Keratinocyte (primary cell): ENCODE measurements at regions not wholly inside any gene's neighbourhood (a gene's known extent, or its start where the extent isn't known, plus 50 kb on each side); places are given as distances from the start of the nearest gene placed in this dataset.

Source experiments
- DNase-seq: peaks from one replicate; pipeline ENCODE4 v3.0.0-alpha.2; 2011; ENCODE audit warnings: low read depth, missing footprints, low spot score
- FAIRE-seq: peaks from 2 replicates; lab custom pipeline; 2011; peaks lifted over from hg19 to GRCh38; lab: Jason Lieb, UNC
- H2AFZ ChIP-seq: 2 replicates; pipeline ENCODE4 v1.6.0; 2012; ENCODE audit warnings: low read length, control low read depth, inconsistent platforms; ENCODE audit not compliant: control insufficient read depth
- H3K27ac ChIP-seq: 2 replicates; pipeline ENCODE4 v1.5.1; 2011; ENCODE audit warnings: low read length; ENCODE audit not compliant: control insufficient read depth, insufficient read depth
- H3K27me3 ChIP-seq: 3 replicates; pipeline ENCODE4 v1.6.0; 2011; ENCODE audit warnings: low read length; ENCODE audit not compliant: control insufficient read depth, insufficient read depth; ENCODE audit errors: extremely low read depth
- H3K36me3 ChIP-seq, 2 experiments: 2 replicates in 1 of 2; 3 replicates in 1 of 2; pipeline ENCODE4 v1.5.1; 2011; ENCODE audit warnings: low read length in 2 of 2, mild to moderate bottlenecking in 1 of 2; ENCODE audit not compliant: control insufficient read depth in 2 of 2, insufficient read depth in 2 of 2; ENCODE audit errors: extremely low read depth in 1 of 2
- H3K4me1 ChIP-seq: 3 replicates; pipeline ENCODE4 v1.5.1; 2011; ENCODE audit warnings: low read length; ENCODE audit not compliant: control insufficient read depth, insufficient read depth; ENCODE audit errors: extremely low read depth
- H3K4me2 ChIP-seq: 3 replicates; pipeline ENCODE4 v1.6.0; 2011; ENCODE audit warnings: low read depth, low read length; ENCODE audit not compliant: control insufficient read depth, insufficient read depth; ENCODE audit errors: extremely low read depth
- H3K4me3 ChIP-seq, 3 experiments: fragments of 200-600 bp in 1 of 3; sonication (generic) in 1 of 3; 2 replicates in 2 of 3; 3 replicates in 1 of 3; pipeline ENCODE4 v1.5.1; 2011 to 2016; ENCODE audit warnings: low read length in 3 of 3, mild to moderate bottlenecking in 3 of 3, control low read depth in 2 of 3, inconsistent platforms in 1 of 3, low read depth in 1 of 3, mixed read lengths in 1 of 3, mixed run types in 1 of 3, moderate library complexity in 1 of 3; ENCODE audit not compliant: control insufficient read depth in 2 of 3, insufficient read depth in 2 of 3; ENCODE audit errors: extremely low read depth in 1 of 3
- H3K79me2 ChIP-seq: 2 replicates; pipeline ENCODE4 v1.6.0; 2012; ENCODE audit warnings: low read length; ENCODE audit not compliant: control insufficient read depth, insufficient read depth
- H3K9ac ChIP-seq: 3 replicates; pipeline ENCODE4 v1.6.0; 2011; ENCODE audit warnings: low read length; ENCODE audit not compliant: control insufficient read depth, insufficient read depth; ENCODE audit errors: extremely low read depth
- H3K9me1 ChIP-seq: 3 replicates; pipeline ENCODE4 v1.6.0; 2011; ENCODE audit warnings: low read length; ENCODE audit not compliant: control insufficient read depth, insufficient read depth; ENCODE audit errors: extremely low read depth
- H3K9me3 ChIP-seq: 2 replicates; pipeline ENCODE4 v1.5.1; 2012; ENCODE audit warnings: low read depth, low read length; ENCODE audit not compliant: control insufficient read depth
- H4K20me1 ChIP-seq: 3 replicates; pipeline ENCODE4 v1.6.0; 2011; ENCODE audit warnings: low read length; ENCODE audit not compliant: control insufficient read depth, insufficient read depth; ENCODE audit errors: extremely low read depth
- EZH2 ChIP-seq: IDR thresholded peaks from one replicate; pipeline ENCODE4 v1.6.1; 2012; ENCODE audit warnings: inconsistent platforms, mild to moderate bottlenecking, low read length, moderate library complexity
- dilution Hi-C: fragments of 300-500 bp; cut with MboI; formaldehyde crosslinking; loops from one replicate; pipeline ENCODE4 v1.7.0; 2020; ENCODE audit warnings: low sequenced_read_pairs; ENCODE audit not compliant: extremely low pct_ligation_motif_present
- TF ChIP-seq, protein P1 (sequence below), 3 experiments: IDR thresholded peaks in 1 of 3; conservative IDR thresholded peaks in 1 of 3; optimal IDR thresholded peaks in 1 of 3; 2 replicates in 2 of 3; 3 replicates in 1 of 3; pipeline versions ENCODE3 to v1.5.1; 2011; ENCODE audit warnings: low read length in 3 of 3, mild to moderate bottlenecking in 3 of 3, moderate library complexity in 2 of 3, control low read depth in 1 of 3, inconsistent platforms in 1 of 3; ENCODE audit not compliant: insufficient read depth in 2 of 3; ENCODE audit errors: extremely low read depth in 1 of 3

DNA sequence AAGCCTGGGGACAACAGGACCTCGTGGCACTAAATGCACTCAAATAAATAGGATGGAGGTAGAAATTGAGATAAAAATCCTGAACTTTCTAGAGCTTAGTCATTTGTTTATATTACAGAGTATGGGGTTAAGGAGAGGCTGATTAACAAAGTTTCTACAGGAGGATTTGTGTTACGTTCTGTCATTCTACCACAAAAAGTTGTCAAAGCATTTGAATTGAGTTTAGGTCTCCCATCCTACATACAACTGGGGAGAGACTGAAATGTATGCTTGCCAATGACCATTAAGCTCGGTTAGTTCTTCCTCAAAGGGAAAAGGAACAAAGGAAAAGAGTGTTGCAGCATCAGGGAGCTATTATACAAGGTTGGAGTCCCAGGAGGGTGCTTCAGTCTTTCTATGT is 597.9 kb downstream of the COL12A1 start:
- FAIRE-seq (no peak), DNase-seq (no peak)
- no peak overlapping the region for H3K4me3 ChIP-seq
- no peaks in the 10 kb centered on the region for H3K36me3 ChIP-seq
- no peak overlapping the region for H3K9ac ChIP-seq
- dilution Hi-C loops = no loop called here
- peaks cover 10% of the 10 kb centered on the region for H3K4me1 ChIP-seq
- H3K79me2 ChIP-seq = no peaks in the 10 kb centered on the region
- no peaks in the 10 kb centered on the region for H4K20me1 ChIP-seq
- H3K9me1 ChIP-seq = no peaks in the 10 kb centered on the region
- no peak for TF ChIP-seq EZH2
- TF ChIP-seq, protein P1, sequence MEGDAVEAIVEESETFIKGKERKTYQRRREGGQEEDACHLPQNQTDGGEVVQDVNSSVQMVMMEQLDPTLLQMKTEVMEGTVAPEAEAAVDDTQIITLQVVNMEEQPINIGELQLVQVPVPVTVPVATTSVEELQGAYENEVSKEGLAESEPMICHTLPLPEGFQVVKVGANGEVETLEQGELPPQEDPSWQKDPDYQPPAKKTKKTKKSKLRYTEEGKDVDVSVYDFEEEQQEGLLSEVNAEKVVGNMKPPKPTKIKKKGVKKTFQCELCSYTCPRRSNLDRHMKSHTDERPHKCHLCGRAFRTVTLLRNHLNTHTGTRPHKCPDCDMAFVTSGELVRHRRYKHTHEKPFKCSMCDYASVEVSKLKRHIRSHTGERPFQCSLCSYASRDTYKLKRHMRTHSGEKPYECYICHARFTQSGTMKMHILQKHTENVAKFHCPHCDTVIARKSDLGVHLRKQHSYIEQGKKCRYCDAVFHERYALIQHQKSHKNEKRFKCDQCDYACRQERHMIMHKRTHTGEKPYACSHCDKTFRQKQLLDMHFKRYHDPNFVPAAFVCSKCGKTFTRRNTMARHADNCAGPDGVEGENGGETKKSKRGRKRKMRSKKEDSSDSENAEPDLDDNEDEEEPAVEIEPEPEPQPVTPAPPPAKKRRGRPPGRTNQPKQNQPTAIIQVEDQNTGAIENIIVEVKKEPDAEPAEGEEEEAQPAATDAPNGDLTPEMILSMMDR (optimal IDR thresholded peaks at IDR 0.05 in 1 of 3, IDR thresholded peaks at IDR 0.05 in 1 of 3, conservative IDR thresholded peaks at IDR 0.05 in 1 of 3; ENCODE audit: extremely low read depth in 1 of 3, insufficient read depth in 2 of 3, low read length in 3 of 3) = no peak
- no peak overlapping the region for H3K4me2 ChIP-seq
- no peak overlapping the region for H2AFZ ChIP-seq
- H3K27ac ChIP-seq = no peak overlapping the region
- no peaks in the 10 kb centered on the region for H3K27me3 ChIP-seq
- no peaks in the 10 kb centered on the region for H3K9me3 ChIP-seq

DNA sequence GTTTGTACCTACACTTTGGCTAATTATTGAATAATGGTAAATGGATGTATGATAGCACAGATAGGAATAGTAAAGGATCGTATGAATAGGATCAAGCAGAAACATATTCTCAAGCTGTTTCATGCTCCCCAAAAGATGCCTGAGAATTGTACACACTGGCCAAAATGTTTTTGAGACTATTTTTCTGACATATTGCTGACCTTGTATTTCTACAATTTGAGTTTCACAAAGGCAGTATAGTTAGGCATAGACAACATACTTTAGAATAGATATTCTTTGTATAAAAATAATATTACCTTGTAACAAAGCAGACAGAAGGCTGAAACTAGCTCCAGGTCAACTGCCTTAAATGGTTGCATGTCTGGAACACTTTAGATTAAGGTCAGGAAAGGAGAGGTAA is 598.4 kb downstream of the COL12A1 start:
- H3K4me3 ChIP-seq = no peak overlapping the region
- no peak overlapping the region for H3K9ac ChIP-seq
- no peaks in the 10 kb centered on the region for H3K79me2 ChIP-seq
- H3K4me2 ChIP-seq = no peak overlapping the region
- H3K4me1 ChIP-seq = peaks cover 10% of the 10 kb centered on the region
- H3K9me1 ChIP-seq = no peaks in the 10 kb centered on the region
- TF ChIP-seq, protein P1 (optimal IDR thresholded peaks at IDR 0.05 in 1 of 3, IDR thresholded peaks at IDR 0.05 in 1 of 3, conservative IDR thresholded peaks at IDR 0.05 in 1 of 3; ENCODE audit: extremely low read depth in 1 of 3, insufficient read depth in 2 of 3, low read length in 3 of 3) = no peak
- no peak for TF ChIP-seq EZH2
- no peak for FAIRE-seq
- H2AFZ ChIP-seq = no peak overlapping the region
- H3K36me3 ChIP-seq = no peaks in the 10 kb centered on the region
- H4K20me1 ChIP-seq = no peaks in the 10 kb centered on the region
- no peaks in the 10 kb centered on the region for H3K27me3 ChIP-seq
- no peaks in the 10 kb centered on the region for H3K9me3 ChIP-seq
- H3K27ac ChIP-seq = no peak overlapping the region
- dilution Hi-C loops = no loop called here
- DNase-seq = no peak
